Erythroblast (primary cell): ENCODE measurements at regions not wholly inside any gene's neighbourhood (a gene's known extent, or its start where the extent isn't known, plus 50 kb on each side); places are given as distances from the start of the nearest gene placed in this dataset.

Source experiments
- GATA1 ChIP-seq: IDR thresholded peaks from 2 replicates; pipeline ENCODE4 v1.6.1; 2011; ENCODE audit warnings: low read depth, mild to moderate bottlenecking, control low read depth, low read length, moderate library complexity
- POLR2A ChIP-seq: IDR thresholded peaks from 2 replicates; pipeline ENCODE4 v1.6.1; 2011; ENCODE audit warnings: mild to moderate bottlenecking, low read length

GRCh38 chr18:57287766-57288165 lies 64.6 kb upstream of the ST8SIA3 start:
- TF ChIP-seq POLR2A: no peak
- no peak for TF ChIP-seq GATA1
